Left ventricle myocardium inferior (tissue), 1 donor: ENCODE measurements at regions not wholly inside any gene's neighbourhood (a gene's known extent, or its start where the extent isn't known, plus 50 kb on each side); places are given as distances from the start of the nearest gene placed in this dataset.

Experiments used
- DNase-seq: peaks from one replicate; pipeline ENCODE4 v3.0.0-alpha.2; 2020
- H3K27ac ChIP-seq: fragments of 200-600 bp; replicated peaks from 2 replicates; pipeline ENCODE4 v1.8.0; 2021
- H3K27me3 ChIP-seq: fragments of 200-600 bp; 2 replicates; pipeline ENCODE4 v1.8.0; 2021; ENCODE audit warnings: low read depth
- H3K36me3 ChIP-seq: fragments of 200-600 bp; 2 replicates; pipeline ENCODE4 v1.8.0; 2021
- H3K4me1 ChIP-seq: fragments of 200-600 bp; 2 replicates; pipeline ENCODE4 v1.8.0; 2021
- H3K4me3 ChIP-seq: fragments of 200-600 bp; 2 replicates; pipeline ENCODE4 v1.8.0; 2021; ENCODE audit warnings: mild to moderate bottlenecking, moderate library complexity
- H3K9me3 ChIP-seq: fragments of 200-600 bp; replicated peaks from 2 replicates; pipeline ENCODE4 v1.8.0; 2021
- intact Hi-C: fragments of 100-400 bp; cut with micrococcal nuclease; formaldehyde crosslinking; loops from one replicate; pipeline ENCODE4 v1.11.0; 2022
- TF ChIP-seq, protein P1 (sequence below): fragments of 200-600 bp; IDR thresholded peaks from 2 replicates; pipeline ENCODE4 v1.8.0; 2021; ENCODE audit warnings: antibody characterized with exemption, mild to moderate bottlenecking, borderline replicate concordance
- donor health status: DM: no; HTN: yes; CAD: no; lungs with severe emphysema.

DNA sequence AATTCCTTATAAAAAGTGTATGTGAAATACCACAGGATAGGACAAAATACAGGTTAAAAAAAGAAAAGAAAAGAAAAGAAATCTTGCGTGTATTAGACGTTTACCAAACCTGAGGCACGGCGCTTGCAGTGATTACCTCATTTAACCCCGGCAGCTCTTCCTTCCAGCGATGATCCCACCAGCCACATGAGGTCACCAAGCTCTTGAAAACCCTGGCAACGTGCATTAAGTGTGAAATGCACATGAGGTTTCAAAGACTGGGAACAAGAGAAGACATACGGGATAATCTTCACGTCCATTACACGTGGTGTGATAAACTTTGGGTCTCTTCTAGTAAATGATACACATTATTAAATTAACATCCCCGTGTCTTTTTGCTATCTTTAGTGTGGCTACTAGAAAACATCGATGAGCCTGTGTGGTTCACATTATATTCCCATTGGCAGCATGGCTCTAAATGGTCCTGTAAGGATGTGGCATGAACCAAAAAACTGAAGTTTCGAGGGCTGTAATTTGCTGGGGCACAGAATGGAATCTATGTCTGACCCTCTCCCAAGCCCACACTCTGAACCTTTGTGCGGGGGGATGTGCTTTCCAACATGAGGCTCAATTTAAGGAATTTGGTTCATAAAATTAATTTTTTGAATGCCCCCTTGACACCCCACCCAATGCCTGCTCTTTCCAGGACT, 59.2 kb upstream of the THBS2 start:
- Histone ChIP-seq H3K4me1 (no peaks in the 10 kb centered on the region), H3K4me3 (no peak overlapping the region), H3K27me3 (peaks cover 7% of the 10 kb centered on the region), H3K36me3 (no peaks in the 10 kb centered on the region), H3K9me3 (no peaks in the 10 kb centered on the region), H3K27ac (no peak overlapping the region)
- TF ChIP-seq, protein P1, sequence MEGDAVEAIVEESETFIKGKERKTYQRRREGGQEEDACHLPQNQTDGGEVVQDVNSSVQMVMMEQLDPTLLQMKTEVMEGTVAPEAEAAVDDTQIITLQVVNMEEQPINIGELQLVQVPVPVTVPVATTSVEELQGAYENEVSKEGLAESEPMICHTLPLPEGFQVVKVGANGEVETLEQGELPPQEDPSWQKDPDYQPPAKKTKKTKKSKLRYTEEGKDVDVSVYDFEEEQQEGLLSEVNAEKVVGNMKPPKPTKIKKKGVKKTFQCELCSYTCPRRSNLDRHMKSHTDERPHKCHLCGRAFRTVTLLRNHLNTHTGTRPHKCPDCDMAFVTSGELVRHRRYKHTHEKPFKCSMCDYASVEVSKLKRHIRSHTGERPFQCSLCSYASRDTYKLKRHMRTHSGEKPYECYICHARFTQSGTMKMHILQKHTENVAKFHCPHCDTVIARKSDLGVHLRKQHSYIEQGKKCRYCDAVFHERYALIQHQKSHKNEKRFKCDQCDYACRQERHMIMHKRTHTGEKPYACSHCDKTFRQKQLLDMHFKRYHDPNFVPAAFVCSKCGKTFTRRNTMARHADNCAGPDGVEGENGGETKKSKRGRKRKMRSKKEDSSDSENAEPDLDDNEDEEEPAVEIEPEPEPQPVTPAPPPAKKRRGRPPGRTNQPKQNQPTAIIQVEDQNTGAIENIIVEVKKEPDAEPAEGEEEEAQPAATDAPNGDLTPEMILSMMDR = no peak
- intact Hi-C loops = no loop called here
- DNase-seq = peak; percentile 23

DNA sequence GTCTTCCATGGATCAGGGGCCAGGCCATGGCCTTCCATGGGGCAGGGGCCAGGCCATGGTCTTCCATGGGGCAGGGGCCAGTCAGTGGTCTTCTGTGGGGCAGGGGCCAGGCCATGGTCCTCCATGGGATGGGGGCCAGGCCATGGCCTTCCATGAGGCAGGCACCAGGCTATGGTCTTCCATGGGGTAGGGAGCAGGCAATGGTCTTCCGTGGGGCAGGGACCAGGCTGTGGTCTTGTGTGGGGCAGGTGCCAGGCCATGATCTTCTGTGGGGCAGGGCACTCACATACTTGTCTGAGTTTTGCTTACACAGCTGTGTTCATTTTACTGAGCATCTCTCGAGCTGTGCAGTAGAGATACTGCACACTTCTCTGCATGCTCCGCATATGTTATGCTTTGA, 57.3 kb upstream of the THBS2 start:
- H3K4me3 ChIP-seq = no peak overlapping the region
- no peaks in the 10 kb centered on the region for H3K4me1 ChIP-seq
- H3K36me3 ChIP-seq = no peaks in the 10 kb centered on the region
- intact Hi-C loops = no loop called here
- TF ChIP-seq, protein P1 = no peak
- no peak for DNase-seq
- peaks cover 18% of the 10 kb centered on the region for H3K9me3 ChIP-seq
- H3K27ac ChIP-seq = no peak overlapping the region
- no peaks in the 10 kb centered on the region for H3K27me3 ChIP-seq
